ENCODE measurements at regions not wholly inside any gene's neighbourhood (a gene's known extent, or its start where the extent isn't known, plus 50 kb on each side); places are given as distances from the start of the nearest gene placed in this dataset.
A peak's percentile ranks its signal among the peaks of the same experiment; 100 is the strongest.

DNA sequence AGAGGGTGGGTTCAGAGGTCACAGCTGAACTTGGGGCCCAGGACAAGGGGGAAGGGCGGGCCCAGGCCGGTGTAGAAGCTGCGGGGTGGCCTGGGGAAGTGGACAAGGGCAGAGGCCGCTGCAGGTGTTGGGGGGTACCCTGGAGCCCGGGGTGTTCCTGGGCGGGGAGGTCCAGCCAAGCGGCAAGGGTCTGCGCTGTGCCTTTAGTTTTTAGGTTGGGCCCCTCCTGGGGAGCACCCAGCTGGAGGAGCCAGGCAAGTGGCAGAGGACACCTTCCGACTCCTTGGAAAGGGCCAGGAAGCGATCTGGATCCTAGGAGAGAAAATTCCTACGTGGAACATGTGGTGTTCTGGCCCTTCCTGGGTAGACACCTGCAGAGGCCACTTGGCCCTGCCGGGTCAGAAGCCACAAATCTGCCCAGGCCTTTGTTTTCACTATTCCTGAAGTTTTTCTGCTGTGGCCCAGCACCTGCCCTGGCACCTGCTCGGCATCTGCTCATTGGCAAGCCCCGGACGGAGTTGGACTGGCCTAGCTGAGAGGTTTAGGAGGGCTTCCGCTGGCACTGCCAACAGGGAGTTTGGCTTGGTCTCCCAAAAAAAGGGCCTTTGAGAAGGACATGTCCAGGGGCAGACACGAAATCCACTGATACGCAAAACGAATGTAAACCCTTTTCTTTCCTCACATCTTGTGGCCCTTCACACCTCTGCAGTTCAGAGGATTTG lies 61.1 kb downstream of the SMUG1 start:
- ATAC-seq (ENCODE audit: low FRiP score), result peak; percentile 23
- TF ChIP-seq, protein P1, sequence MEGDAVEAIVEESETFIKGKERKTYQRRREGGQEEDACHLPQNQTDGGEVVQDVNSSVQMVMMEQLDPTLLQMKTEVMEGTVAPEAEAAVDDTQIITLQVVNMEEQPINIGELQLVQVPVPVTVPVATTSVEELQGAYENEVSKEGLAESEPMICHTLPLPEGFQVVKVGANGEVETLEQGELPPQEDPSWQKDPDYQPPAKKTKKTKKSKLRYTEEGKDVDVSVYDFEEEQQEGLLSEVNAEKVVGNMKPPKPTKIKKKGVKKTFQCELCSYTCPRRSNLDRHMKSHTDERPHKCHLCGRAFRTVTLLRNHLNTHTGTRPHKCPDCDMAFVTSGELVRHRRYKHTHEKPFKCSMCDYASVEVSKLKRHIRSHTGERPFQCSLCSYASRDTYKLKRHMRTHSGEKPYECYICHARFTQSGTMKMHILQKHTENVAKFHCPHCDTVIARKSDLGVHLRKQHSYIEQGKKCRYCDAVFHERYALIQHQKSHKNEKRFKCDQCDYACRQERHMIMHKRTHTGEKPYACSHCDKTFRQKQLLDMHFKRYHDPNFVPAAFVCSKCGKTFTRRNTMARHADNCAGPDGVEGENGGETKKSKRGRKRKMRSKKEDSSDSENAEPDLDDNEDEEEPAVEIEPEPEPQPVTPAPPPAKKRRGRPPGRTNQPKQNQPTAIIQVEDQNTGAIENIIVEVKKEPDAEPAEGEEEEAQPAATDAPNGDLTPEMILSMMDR (IDR thresholded peaks at IDR 0.05), result no peak

DNA sequence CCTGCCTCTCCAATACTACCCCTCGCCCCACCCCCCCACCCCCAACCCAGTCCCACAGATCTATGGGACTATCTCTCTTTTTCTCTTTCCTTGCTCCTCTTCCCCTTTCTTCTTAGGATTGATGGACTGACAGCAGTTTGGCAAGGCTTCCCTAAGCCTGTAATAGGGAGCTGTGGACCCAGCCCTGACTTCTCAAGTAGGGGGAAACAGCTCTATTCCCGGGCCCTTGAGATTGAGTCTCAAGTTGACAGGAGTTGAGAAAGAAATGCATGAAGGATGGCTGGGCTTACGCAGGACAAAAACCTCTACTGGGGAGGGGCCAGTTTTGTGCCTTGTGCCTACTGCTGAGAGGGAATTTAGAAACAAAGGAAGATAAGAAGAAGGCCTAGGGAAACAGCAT lies 60.4 kb downstream of the SMUG1 start:
- ATAC-seq (ENCODE audit: low FRiP score) (no peak), DNase-seq (ENCODE audit: low spot score) (no peak)
- TF ChIP-seq, protein P1 (IDR thresholded peaks at IDR 0.05), result no peak

More for the DNA sequence above, 61.1 kb downstream of the SMUG1 start:
- DNase-seq (ENCODE audit: low spot score), result no peak

DNA sequence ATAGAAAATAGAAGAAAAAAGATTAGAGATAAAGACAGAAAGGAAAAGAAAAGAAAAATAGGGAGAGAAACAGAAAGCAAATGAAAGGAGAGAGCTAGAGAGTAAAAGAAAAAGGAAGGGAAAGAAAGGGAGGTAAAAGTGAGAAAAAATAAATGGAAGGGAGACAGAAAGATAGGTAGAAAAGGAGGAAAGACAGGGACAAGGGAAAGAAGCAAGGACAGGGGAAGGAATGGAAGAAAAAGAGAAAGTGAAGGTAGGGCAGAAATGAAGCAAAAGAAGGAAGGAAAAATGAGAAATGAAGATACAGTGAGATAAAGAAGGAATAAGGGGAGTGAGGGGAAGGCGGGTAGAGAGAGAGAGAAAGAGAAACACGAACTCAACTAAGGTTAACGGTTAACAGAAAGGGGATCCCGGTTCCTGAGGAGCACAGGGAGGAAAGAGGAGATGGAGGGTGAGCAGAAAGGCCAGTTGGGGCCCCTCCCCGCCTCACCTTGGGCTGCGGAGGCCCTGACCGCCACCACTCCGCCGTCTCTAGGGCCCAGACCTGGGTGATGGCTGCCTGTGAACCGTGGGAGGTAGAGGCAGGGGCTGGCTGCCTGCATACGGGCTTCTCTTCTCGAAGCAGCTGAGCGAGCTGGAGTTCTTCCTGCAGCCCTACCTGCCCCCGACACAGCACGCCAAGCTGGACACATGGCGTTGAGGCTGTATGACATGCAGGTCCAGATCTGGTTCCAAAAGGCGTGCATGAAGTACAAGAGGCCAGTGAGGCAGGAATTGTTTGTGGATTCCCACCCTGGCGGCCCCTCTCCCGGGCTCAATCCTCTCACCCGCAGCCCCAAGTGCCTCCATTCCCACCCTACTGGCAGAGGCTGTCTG lies 59.5 kb downstream of the SMUG1 start:
- no peak for ATAC-seq (ENCODE audit: low FRiP score)
- no peak for DNase-seq (ENCODE audit: low spot score)
- TF ChIP-seq, protein P1 (IDR thresholded peaks at IDR 0.05), result no peak
